BJ (cell line): ENCODE measurements at regions not wholly inside any gene's neighbourhood (a gene's known extent, or its start where the extent isn't known, plus 50 kb on each side); places are given as distances from the start of the nearest gene placed in this dataset.

Experiments used
- CTCF ChIA-PET: fragments of 350-600 bp; formaldehyde crosslinking; extraction: SDS; loops from one replicate; lab custom pipeline; 2021; ENCODE audit warnings: antibody characterized with exemption, inconsistent platforms; lab: Yijun Ruan, JAX
- POLR2A ChIA-PET: fragments of 300-600 bp; sonication (Branson Sonifier 250); formaldehyde crosslinking; extraction: SDS; loops from one replicate; lab custom pipeline; 2021; ENCODE audit warnings: antibody characterized with exemption; lab: Charles Lee
- DNase-seq: peaks from one replicate; pipeline ENCODE4 v3.0.0-alpha.2; 2011; ENCODE audit warnings: low read depth
- H3K27me3 ChIP-seq: 2 replicates; pipeline ENCODE4 v1.6.0; 2011; ENCODE audit warnings: low read length; ENCODE audit not compliant: control insufficient read depth, insufficient read depth
- H3K36me3 ChIP-seq: 2 replicates; pipeline ENCODE4 v1.5.1; 2011; ENCODE audit warnings: low read length; ENCODE audit not compliant: control insufficient read depth, insufficient read depth
- H3K4me3 ChIP-seq: 2 replicates; pipeline ENCODE4 v1.5.1; 2011; ENCODE audit warnings: low read depth, mild to moderate bottlenecking, control low read depth, low read length
- TF ChIP-seq, protein P1 (sequence below): IDR thresholded peaks from 2 replicates; pipeline ENCODE4 v1.5.1; 2011; ENCODE audit warnings: low read depth, mild to moderate bottlenecking, control low read depth, inconsistent platforms, low read length, moderate library complexity; ENCODE audit not compliant: insufficient read depth

DNA sequence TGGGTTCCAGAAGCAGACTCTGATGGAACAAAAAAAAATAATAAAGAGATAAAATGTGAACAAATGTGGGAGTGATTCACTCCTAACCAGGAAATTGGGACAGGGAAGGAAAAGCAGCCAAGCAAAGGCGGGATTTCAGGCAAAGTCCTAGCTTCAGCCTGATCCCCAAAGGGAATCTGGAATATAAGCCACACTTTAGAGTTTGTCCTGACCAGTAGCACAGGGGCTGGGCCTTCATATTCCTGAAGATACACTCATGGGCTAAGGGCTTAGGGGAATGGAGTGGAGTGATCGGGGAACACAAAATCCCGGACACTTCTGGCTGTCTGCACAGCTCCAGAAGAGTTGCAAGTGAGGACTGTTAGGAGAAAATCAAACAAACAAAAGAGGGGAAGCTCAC is 135.0 kb upstream of the COL8A1 start:
- TF ChIP-seq, protein P1, sequence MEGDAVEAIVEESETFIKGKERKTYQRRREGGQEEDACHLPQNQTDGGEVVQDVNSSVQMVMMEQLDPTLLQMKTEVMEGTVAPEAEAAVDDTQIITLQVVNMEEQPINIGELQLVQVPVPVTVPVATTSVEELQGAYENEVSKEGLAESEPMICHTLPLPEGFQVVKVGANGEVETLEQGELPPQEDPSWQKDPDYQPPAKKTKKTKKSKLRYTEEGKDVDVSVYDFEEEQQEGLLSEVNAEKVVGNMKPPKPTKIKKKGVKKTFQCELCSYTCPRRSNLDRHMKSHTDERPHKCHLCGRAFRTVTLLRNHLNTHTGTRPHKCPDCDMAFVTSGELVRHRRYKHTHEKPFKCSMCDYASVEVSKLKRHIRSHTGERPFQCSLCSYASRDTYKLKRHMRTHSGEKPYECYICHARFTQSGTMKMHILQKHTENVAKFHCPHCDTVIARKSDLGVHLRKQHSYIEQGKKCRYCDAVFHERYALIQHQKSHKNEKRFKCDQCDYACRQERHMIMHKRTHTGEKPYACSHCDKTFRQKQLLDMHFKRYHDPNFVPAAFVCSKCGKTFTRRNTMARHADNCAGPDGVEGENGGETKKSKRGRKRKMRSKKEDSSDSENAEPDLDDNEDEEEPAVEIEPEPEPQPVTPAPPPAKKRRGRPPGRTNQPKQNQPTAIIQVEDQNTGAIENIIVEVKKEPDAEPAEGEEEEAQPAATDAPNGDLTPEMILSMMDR = no peak
- Histone ChIP-seq H3K36me3 (no peaks in the 10 kb centered on the region), H3K27me3 (no peaks in the 10 kb centered on the region), H3K4me3 (no peak overlapping the region)
- CTCF ChIA-PET = interaction anchor here (0.8 to 2.1 kb wide), 6 partner anchors 16 to 305 kb away, joined by 3 to 8 read pairs (median 4); no protein-coding TSS in a partner anchor
- POLR2A ChIA-PET = interaction anchor here (1.9 kb wide), 1 partner anchor 134 kb away, joined by 5 read pairs; the partner anchor contains the start of gene COL8A1
- DNase-seq = no peak

DNA sequence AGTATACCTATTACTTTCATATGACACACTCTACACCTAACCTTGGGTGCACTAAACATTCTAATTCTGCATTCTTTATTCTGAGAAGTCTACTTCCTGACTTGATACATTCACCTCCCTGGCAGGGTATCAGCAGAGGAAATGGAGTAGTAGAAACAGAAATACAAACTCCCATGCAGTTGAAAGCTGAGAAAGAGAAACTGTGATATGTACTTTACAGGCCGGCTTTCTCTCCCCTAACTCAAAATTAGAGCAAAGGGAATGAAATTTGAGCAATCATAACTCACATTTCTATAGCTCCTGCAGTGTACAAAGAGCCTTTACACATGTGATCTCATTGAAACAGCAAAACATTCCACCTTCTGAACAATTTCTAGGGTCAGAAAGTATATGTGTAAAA is 135.5 kb upstream of the COL8A1 start:
- DNase-seq = no peak
- Histone ChIP-seq H3K4me3 (no peak overlapping the region), H3K36me3 (no peaks in the 10 kb centered on the region), H3K27me3 (no peaks in the 10 kb centered on the region)
- TF ChIP-seq, protein P1 = no peak
- POLR2A ChIA-PET = interaction anchor here (1.9 kb wide), 1 partner anchor 135 kb away, joined by 5 read pairs; the partner anchor contains the start of gene COL8A1
- CTCF ChIA-PET = interaction anchor here (0.8 to 2.1 kb wide), 6 partner anchors 16 to 305 kb away, joined by 3 to 8 read pairs (median 4); no protein-coding TSS in a partner anchor

DNA sequence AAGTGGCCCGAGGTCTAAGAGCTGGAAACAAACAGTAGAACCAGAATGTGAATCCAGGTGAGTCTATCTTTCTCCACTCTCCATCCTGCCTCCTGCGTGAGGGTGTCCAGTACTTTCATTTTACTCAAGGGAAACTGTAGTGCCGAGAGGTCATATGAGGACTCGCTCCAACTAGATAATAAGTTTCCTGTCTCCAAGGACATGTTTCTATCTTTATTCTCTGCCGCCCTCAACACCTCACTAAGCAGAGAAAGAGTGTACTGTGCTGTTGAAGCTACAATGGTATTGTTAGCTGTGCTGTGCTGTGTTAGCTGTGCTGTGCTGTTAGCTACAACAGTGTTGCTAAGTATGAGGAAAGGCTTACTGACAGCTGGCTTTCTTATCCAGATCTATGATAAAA is 137.9 kb upstream of the COL8A1 start:
- H3K27me3 ChIP-seq = no peaks in the 10 kb centered on the region
- CTCF ChIA-PET = interaction anchor here (0.6 to 2.4 kb wide), 6 partner anchors 46 to 289 kb away, joined by 3 to 4 read pairs (median 3); no protein-coding TSS in a partner anchor
- no peak for DNase-seq
- POLR2A ChIA-PET = interaction anchor here (0.6 kb wide), 1 partner anchor 252 kb away, joined by 3 read pairs; no protein-coding TSS in a partner anchor
- no peak overlapping the region for H3K4me3 ChIP-seq
- TF ChIP-seq, protein P1 = no peak
- H3K36me3 ChIP-seq = no peaks in the 10 kb centered on the region

DNA sequence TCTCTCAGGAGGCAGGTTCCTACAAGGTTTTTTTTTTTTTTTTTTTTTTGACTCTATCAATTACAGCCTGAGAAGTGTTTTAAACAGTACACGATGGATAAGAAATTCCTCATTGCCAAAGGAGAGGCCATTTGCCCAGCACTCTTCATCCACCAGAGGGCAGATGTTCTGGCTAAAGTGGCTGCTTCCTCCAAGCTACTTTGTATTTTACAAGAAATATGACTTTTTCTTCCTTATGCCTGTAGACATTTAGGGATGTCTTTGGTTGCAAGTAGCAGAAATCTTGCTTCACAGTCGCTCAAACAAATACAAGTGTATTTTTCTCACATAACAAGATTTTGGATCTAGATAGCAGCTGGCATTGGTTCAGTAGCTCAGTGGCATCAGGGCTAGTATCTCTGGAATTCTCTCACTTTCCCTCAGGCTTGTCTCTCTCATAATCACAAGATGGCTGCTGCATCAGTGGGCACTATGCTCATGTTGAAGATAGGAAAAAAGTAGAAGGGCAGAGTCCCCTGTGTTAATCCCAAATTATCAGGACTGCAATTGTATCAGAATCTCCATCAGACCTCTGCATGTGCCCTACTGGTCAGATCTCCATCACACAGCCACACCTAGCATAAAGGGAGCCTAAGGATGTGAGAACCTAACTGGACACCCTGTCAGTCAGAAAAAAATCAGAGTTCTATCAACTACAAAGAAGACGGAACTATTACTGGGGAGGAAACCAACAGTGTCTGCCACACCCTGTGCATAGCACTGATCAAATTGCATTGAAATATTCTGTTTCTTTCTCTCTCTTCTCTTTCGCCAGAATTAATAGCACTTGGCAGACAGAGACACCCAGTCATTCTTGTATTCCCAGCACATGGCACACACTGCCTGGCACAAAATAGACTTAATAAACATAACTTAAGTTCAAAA is 138.9 kb upstream of the COL8A1 start:
- TF ChIP-seq, protein P1 = peak; percentile 79
- CTCF ChIA-PET = interaction anchor here (0.7 to 2.4 kb wide), 20 partner anchors 8 to 326 kb away, joined by 3 to 7 read pairs (median 3); no protein-coding TSS in a partner anchor
- H3K4me3 ChIP-seq = no peak overlapping the region
- POLR2A ChIA-PET = no interaction called here
- H3K27me3 ChIP-seq = no peaks in the 10 kb centered on the region
- DNase-seq = no peak
- H3K36me3 ChIP-seq = no peaks in the 10 kb centered on the region
